CD4-positive, alpha-beta memory T cell (primary cell): ENCODE measurements at regions not wholly inside any gene's neighbourhood (a gene's known extent, or its start where the extent isn't known, plus 50 kb on each side); places are given as distances from the start of the nearest gene placed in this dataset.
"Not testable (repeated sequence)": the region's sequence is repeated elsewhere in the genome, so short reads cannot be mapped to it uniquely, and the experiment has no call there.

ENCODE experiments used
- CTCF ChIA-PET: fragments of 350-600 bp; sonication (Branson Sonifier 250); formaldehyde crosslinking; loops from one replicate; lab custom pipeline; 2021; ENCODE audit warnings: inconsistent platforms; ENCODE audit not compliant: partially characterized antibody; lab: Charles Lee
- POLR2A ChIA-PET: fragments of 350-600 bp; sonication (Branson Sonifier 250); formaldehyde crosslinking; loops from one replicate; lab custom pipeline; 2021; ENCODE audit not compliant: partially characterized antibody; lab: Charles Lee
- DNase-seq, 5 donors: peaks; one replicate each; pipeline versions ENCODE4 v3.0.0 to v3.0.0-alpha.2; 2020 to 2022; ENCODE audit warnings: mixed read lengths in 1 of 5
- H3K27ac ChIP-seq: one replicate; pipeline ENCODE4 v1.7.0; 2013; ENCODE audit warnings: low read depth, low read length
- H3K27me3 ChIP-seq: 2 replicates; pipeline ENCODE4 v1.7.0; 2013; ENCODE audit warnings: mild to moderate bottlenecking, low read length, moderate library complexity; ENCODE audit not compliant: insufficient read depth
- H3K36me3 ChIP-seq: 2 replicates; pipeline ENCODE4 v1.7.0; 2013; ENCODE audit warnings: mild to moderate bottlenecking, low read length, moderate library complexity; ENCODE audit not compliant: insufficient read depth
- H3K4me1 ChIP-seq: 2 replicates; pipeline ENCODE4 v1.7.0; 2013; ENCODE audit warnings: mild to moderate bottlenecking, low read length, moderate library complexity; ENCODE audit not compliant: insufficient read depth
- H3K4me3 ChIP-seq, 2 donors: one replicate each; pipeline ENCODE4 v1.7.0; 2013; ENCODE audit warnings: low read length in 2 of 2, mild to moderate bottlenecking in 1 of 2
- H3K9me3 ChIP-seq, 2 donors: one replicate each; pipeline ENCODE4 v1.7.0; 2013; ENCODE audit warnings: low read length in 2 of 2, control low read depth in 1 of 2; ENCODE audit not compliant: control insufficient read depth in 1 of 2
- H3K27ac Mint-ChIP-seq, 7 donors: one replicate each; pipeline ENCODE4 v1.8.0; 2020 to 2021; ENCODE audit warnings: mixed read lengths in 7 of 7, mild to moderate bottlenecking in 6 of 7, inconsistent platforms in 3 of 7, moderate library complexity in 3 of 7
- H3K27me3 Mint-ChIP-seq, 2 donors: one replicate each; pipeline ENCODE4 v1.8.0; 2020 to 2021; ENCODE audit warnings: mixed read lengths in 2 of 2
- H3K36me3 Mint-ChIP-seq, 2 donors: one replicate each; pipeline ENCODE4 v1.8.0; 2020 to 2021; ENCODE audit warnings: mixed read lengths in 2 of 2, inconsistent platforms in 1 of 2, mild to moderate bottlenecking in 1 of 2
- H3K4me1 Mint-ChIP-seq, 4 donors: one replicate each; pipeline ENCODE4 v1.8.0; 2020 to 2021; ENCODE audit warnings: mixed read lengths in 4 of 4, mild to moderate bottlenecking in 1 of 4
- H3K4me3 Mint-ChIP-seq, 8 donors: one replicate each; pipeline ENCODE4 v1.8.0; 2020 to 2021; ENCODE audit warnings: mixed read lengths in 8 of 8, mild to moderate bottlenecking in 7 of 8, moderate library complexity in 6 of 8, inconsistent platforms in 3 of 8
- H3K9me3 Mint-ChIP-seq, 8 donors: one replicate each; pipeline ENCODE4 v1.8.0; 2020 to 2021; ENCODE audit warnings: mixed read lengths in 8 of 8, mild to moderate bottlenecking in 5 of 8, inconsistent platforms in 3 of 8, moderate library complexity in 1 of 8
- intact Hi-C: fragments of 100-400 bp; cut with micrococcal nuclease; formaldehyde crosslinking; loops from one replicate; pipeline ENCODE4 v1.15.1; 2023

- Mint-ChIP-seq H3K27me3 (peaks cover 0 to 5% of the 10 kb centered on the region in 2 donors), H3K36me3 (no peaks in the 10 kb centered on the region), H3K4me1 (no peaks in the 10 kb centered on the region), H3K27ac (no peak overlapping the region), H3K4me3 (no peak overlapping the region), H3K9me3 (peaks cover 0 to 5% (median under 1%) of the 10 kb centered on the region in 8 donors)
- Histone ChIP-seq H3K9me3 (no peaks in the 10 kb centered on the region), H3K36me3 (no peaks in the 10 kb centered on the region), H3K27me3 (no peaks in the 10 kb centered on the region), H3K4me3 (no peak overlapping the region), H3K4me1 (no peaks in the 10 kb centered on the region), H3K27ac (no peak overlapping the region)
- POLR2A ChIA-PET: no interaction called here
- intact Hi-C loops: no loop called here
- no peak for DNase-seq
- CTCF ChIA-PET: no interaction called here
Observed at GRCh38 chr2:180840641-180841040, 139.8 kb upstream of the UBE2E3 start.

GRCh38 chr2:180829836-180830235, 150.6 kb upstream of the UBE2E3 start:
- Mint-ChIP-seq H3K36me3 (no peaks in the 10 kb centered on the region), H3K27ac (no peak overlapping the region), H3K4me3 (no peak overlapping the region), H3K4me1 (no peaks in the 10 kb centered on the region), H3K27me3 (peaks cover 0 to 2% of the 10 kb centered on the region in 2 donors), H3K9me3 (peaks cover 0 to 7% (median 2%) of the 10 kb centered on the region in 8 donors)
- intact Hi-C loops: no loop called here
- no peaks in the 10 kb centered on the region for H3K4me1 ChIP-seq
- H3K27ac ChIP-seq: no peak overlapping the region
- no peaks in the 10 kb centered on the region for H3K9me3 ChIP-seq
- DNase-seq: no peak
- H3K27me3 ChIP-seq: no peaks in the 10 kb centered on the region
- POLR2A ChIA-PET: no interaction called here
- CTCF ChIA-PET: no interaction called here
- H3K36me3 ChIP-seq: no peaks in the 10 kb centered on the region
- H3K4me3 ChIP-seq: no peak overlapping the region

- CTCF ChIA-PET: no interaction called here
Observed at GRCh38 chr2:180829261-180829660, 151.1 kb upstream of the UBE2E3 start.

GRCh38 chr2:180828756-180829155, 151.6 kb upstream of the UBE2E3 start:
- H3K4me3 ChIP-seq: no peak overlapping the region
- H3K27ac Mint-ChIP-seq: no peak overlapping the region
- H3K36me3 Mint-ChIP-seq: no peaks in the 10 kb centered on the region
- no peaks in the 10 kb centered on the region for H3K27me3 ChIP-seq
- no peaks in the 10 kb centered on the region for H3K4me1 ChIP-seq
- peaks cover 0 to 4% of the 10 kb centered on the region in 2 donors for H3K27me3 Mint-ChIP-seq
- ChIA-PET POLR2A (no interaction called here), CTCF (no interaction called here)
- H3K9me3 ChIP-seq: no peaks in the 10 kb centered on the region
- H3K36me3 ChIP-seq: no peaks in the 10 kb centered on the region
- no peak overlapping the region for H3K4me3 Mint-ChIP-seq
- no peak for DNase-seq
- intact Hi-C loops: no loop called here
- H3K27ac ChIP-seq: no peak overlapping the region
- peaks cover 0 to 7% (median 2%) of the 10 kb centered on the region in 8 donors for H3K9me3 Mint-ChIP-seq
- H3K4me1 Mint-ChIP-seq: no peaks in the 10 kb centered on the region

More at GRCh38 chr2:180829261-180829660, 151.1 kb upstream of the UBE2E3 start:
- Histone ChIP-seq H3K36me3 (no peaks in the 10 kb centered on the region), H3K27me3 (no peaks in the 10 kb centered on the region), H3K27ac (no peak overlapping the region), H3K4me1 (no peaks in the 10 kb centered on the region), H3K9me3 (no peaks in the 10 kb centered on the region), H3K4me3 (no peak overlapping the region)
- POLR2A ChIA-PET: no interaction called here
- H3K36me3 Mint-ChIP-seq: no peaks in the 10 kb centered on the region
- no peak overlapping the region for H3K4me3 Mint-ChIP-seq
- H3K9me3 Mint-ChIP-seq: peaks cover 0 to 7% (median 2%) of the 10 kb centered on the region in 8 donors
- no peak overlapping the region for H3K27ac Mint-ChIP-seq
- DNase-seq: no peak
- intact Hi-C loops: no loop called here
- peaks cover 0 to 4% of the 10 kb centered on the region in 2 donors for H3K27me3 Mint-ChIP-seq
- H3K4me1 Mint-ChIP-seq: no peaks in the 10 kb centered on the region

- peaks cover 0 to 4% (median 0%) of the 10 kb centered on the region in 8 donors for H3K9me3 Mint-ChIP-seq
- CTCF ChIA-PET: no interaction called here
- no peaks in the 10 kb centered on the region for H3K36me3 ChIP-seq
- POLR2A ChIA-PET: interaction anchor here (0.6 kb wide), 1 partner anchor 1214 kb away, joined by 4 read pairs; no protein-coding TSS in a partner anchor
- no peaks in the 10 kb centered on the region for H3K4me1 ChIP-seq
- no peaks in the 10 kb centered on the region for H3K4me1 Mint-ChIP-seq
- H3K27me3 Mint-ChIP-seq: peaks cover 0 to 4% of the 10 kb centered on the region in 2 donors
- H3K9me3 ChIP-seq: no peaks in the 10 kb centered on the region
- DNase-seq: no peak
- H3K27ac ChIP-seq: no peak overlapping the region
- no peak overlapping the region for H3K4me3 Mint-ChIP-seq
- no peak overlapping the region for H3K4me3 ChIP-seq
- intact Hi-C loops: no loop called here
- H3K27me3 ChIP-seq: no peaks in the 10 kb centered on the region
- no peaks in the 10 kb centered on the region for H3K36me3 Mint-ChIP-seq
- H3K27ac Mint-ChIP-seq: no peak overlapping the region
Observed at GRCh38 chr2:180823546-180824141, 156.8 kb upstream of the UBE2E3 start.

- POLR2A ChIA-PET: no interaction called here
- H3K36me3 ChIP-seq: no peaks in the 10 kb centered on the region
- Mint-ChIP-seq H3K27ac (no peak overlapping the region), H3K9me3 (peaks cover 0 to 14% (median 5%) of the 10 kb centered on the region in 8 donors), H3K4me3 (no peak overlapping the region), H3K36me3 (no peaks in the 10 kb centered on the region), H3K4me1 (no peaks in the 10 kb centered on the region), H3K27me3 (no peaks in the 10 kb centered on the region)
- no peak overlapping the region for H3K27ac ChIP-seq
- CTCF ChIA-PET: no interaction called here
- H3K27me3 ChIP-seq: no peaks in the 10 kb centered on the region
- no peaks in the 10 kb centered on the region for H3K9me3 ChIP-seq
- H3K4me3 ChIP-seq: no peak overlapping the region
- intact Hi-C loops: no loop called here
- no peak for DNase-seq
- H3K4me1 ChIP-seq: no peaks in the 10 kb centered on the region
Observed at GRCh38 chr2:180819106-180819505, 161.3 kb upstream of the UBE2E3 start.

GRCh38 chr2:180818700-180819099, 161.7 kb upstream of the UBE2E3 start:
- H3K4me1 ChIP-seq, H3K36me3 Mint-ChIP-seq, H3K4me1 Mint-ChIP-seq, POLR2A ChIA-PET, CTCF ChIA-PET, H3K36me3 ChIP-seq, H3K27me3 ChIP-seq, H3K27me3 Mint-ChIP-seq, H3K4me3 ChIP-seq, intact Hi-C loops, H3K27ac Mint-ChIP-seq, H3K9me3 ChIP-seq, H3K4me3 Mint-ChIP-seq, DNase-seq, H3K27ac ChIP-seq: not testable (repeated sequence)
- H3K9me3 Mint-ChIP-seq: peaks cover 0 to 14% (median 5%) of the 10 kb centered on the region in 8 donors
